GOT3 (cell line): ENCODE measurements at regions not wholly inside any gene's neighbourhood (a gene's known extent, or its start where the extent isn't known, plus 50 kb on each side); places are given as distances from the start of the nearest gene placed in this dataset.

Experiments
- DNase-seq: peaks from one replicate; lab custom pipeline; 2025; ENCODE audit warnings: mixed read lengths; lab: John Stamatoyannopoulos, UW

DNA sequence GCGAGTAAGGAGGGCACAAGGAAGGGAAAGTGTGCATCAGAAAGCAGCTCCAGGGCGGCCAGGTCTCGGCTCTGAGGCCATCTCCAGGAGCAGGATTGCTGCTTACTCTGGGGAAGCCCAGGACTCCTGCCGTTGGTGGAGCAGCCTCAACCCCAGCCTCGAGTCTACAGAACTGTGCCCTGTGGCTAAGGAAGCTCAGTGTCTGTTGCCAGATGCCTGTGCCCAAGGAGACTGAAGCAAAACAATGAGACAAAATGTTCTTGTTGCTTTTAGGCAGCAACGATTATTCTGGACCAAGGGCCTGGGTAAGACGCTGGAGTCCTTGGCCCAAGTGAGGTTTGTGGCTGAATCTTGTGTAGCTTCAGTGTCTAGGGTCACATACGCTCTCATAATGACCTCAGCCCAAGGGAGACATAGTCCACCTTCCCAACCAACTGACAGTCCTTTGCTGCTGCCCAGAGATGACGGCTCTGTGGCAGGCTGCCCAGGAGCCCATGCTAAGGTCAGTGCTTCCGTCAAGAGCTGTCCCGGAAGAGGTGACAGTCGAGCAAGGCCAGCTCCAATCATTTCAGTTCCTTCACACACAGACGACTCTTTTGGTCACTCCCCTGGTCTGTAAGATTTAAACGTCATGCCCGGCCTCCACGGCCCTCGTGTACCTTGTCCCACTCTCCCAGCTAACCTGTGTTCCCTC is 223.8 kb downstream of the TTC32 start:
- no peak for DNase-seq

DNA sequence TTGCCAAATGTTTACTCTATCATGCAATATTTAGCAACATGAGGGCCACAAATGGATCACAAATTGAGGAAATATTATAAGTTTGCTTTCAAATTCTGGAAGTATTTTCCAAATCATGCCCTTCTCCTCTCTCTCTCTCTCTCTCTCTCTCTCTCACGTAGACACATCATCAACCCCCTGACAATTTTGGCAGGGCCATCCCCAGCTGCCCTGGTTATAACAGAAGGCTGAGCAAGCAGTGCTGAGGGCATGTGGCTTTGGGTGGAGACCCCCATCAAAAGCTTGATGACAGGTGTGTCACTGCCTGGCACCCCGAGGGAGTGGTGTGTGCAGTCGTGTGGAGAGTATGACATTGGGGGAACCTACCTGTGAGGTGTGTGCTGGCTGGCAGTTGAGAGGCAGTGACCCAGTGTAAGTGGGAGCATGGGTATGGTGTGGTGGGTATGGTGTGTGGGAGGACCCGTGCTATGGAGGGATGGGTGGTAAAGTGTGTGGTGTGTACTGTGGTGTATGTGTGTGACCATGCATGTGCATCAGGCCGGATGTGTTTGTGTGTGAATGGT is 224.5 kb downstream of the TTC32 start:
- DNase-seq: no peak

DNA sequence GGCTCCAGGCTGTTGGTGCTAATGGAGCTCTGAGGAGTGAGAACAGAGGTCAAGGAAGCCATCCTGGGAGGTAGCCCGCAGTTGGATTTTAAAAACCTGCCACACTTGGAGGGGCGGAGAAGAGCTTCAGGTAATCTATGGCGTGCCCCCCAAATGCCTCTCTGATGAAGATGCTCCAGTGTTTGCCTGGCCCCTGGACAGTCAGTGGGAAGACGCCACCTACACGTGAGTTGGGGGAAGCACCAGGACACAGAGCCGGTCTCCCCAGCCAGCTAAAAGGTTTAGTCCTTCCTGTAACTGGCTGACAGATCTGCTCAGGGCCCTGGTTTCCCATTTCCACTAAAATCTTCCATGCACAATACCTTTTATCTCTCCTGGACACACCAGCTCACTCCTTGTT is 225.0 kb downstream of the TTC32 start:
- DNase-seq: no peak

DNA sequence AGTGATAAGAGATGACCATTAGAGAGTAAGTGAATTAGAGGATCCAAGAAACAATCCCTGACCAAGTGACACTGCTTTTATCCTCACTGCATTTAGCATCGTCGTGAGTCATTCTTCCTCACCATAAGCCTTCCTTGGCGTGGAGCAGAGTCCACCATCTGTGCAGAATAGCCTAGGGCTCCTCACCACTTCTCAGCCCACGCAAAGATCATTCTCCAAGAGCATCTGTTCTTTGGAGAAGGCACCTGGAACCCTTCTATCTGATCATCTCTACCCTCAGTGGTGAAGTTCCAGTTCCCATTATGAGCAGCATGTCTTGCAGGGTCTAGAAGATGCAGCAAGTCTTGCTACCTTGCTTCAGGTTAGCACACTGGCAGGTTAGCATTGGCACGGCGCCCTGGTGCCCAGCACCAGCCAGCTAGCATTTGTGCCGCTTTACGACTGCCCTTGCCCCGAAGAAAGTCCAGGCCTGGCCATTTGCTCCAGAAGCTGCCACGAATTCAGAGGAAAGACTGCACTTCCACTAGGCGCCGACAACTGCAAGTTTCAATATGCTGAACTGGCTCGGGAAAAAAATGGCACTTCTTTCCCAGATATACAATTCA is 225.8 kb downstream of the TTC32 start:
- no peak for DNase-seq

DNA sequence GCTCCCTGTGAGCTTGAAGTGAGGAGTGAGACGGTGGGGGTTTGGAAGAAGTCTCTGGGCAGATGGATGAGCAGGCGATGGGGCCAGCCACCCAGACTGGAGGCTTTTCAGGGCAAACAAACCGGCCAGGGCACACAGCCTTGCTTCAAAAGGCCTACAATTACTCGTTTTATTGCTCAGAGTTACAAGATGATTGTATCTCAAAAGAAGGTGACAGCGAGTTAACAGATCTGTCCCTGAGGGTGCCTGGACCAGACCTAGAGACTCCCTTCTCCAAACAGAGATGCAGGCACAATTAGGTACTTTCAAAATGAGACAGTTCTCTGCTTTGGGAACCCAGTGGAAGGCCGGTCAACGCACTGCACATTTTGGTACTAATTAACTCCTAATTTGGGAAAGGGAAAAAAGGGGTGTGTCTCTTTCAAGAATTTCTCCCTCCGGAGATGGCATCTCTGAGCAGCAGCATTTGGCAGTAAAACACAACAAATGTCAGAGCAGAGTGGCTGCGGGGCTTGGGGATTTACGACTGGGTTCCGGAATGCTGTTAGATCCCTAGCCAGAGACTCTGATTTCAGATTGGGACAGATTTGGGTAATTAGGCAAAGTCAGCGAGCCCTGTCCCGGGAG is 226.7 kb downstream of the TTC32 start:
- no peak for DNase-seq

DNA sequence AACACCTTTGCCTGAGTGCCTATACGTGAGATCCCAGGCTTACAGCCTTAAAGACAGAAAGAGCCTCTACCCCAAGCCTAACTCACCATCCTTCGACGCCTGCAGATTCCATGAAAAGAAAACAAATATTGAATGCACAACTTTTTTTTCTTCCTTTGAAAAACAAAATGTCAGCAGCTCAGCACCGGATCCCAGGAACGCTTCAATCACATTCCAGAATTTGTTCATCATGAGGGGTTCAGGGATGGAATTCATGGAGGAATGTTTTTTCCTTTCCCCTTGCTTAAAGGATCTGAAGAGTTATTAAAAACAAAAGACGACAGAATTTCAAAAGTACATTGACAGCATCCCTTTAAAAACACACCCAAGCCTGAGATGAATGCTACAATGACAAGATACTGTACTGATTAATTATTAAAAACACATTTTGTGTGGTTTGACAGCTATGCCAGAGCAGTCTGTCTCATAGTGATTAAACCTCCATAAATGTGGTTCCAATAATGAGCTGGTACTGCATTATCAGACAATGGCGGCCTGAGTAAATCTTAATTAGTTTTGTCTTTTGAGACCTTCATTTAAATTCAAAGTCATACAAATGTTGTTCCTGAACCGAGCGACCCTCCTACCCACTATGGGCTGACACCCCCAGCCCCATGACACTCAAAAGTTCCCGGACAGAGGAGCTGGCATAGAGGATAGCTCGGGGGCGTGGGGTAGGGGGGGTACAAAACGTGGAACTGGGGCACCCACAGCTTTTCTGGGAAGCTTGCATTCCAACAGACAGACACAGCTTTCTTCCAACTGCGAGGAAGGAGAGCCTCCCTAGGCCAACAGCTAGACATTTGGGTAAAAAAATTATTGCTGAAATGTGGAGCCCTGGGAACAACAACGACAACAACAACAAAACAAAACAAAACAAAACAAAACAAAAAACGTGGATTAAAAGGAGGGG is 227.5 kb downstream of the TTC32 start:
- no peak for DNase-seq

DNA sequence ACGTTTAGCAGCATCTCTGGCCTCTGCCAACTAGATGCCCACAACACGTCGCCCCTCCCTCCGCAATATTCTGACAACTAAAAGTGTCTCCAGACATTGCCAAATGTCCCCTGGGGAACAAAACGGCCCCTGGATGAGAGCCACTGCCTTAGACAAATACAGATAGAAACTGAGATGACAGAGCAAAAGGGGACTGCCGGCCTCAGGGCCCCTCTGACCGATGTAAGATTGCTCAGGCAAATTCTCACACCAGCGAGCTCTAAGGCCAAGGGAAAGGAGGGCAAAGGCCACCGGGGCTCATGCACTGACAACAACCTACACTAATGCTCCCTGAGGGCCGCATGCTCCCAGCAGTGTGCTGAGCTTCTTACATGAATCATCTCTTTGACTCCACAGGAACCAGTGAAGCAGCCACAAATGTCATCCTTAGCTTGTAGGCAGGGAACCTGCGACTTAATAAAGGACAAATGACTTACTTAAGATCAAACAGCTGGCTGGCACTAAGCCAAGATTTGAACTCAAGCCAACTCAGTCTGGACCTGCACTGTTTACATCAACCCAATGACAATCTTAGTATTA is 228.5 kb downstream of the TTC32 start:
- no peak for DNase-seq

DNA sequence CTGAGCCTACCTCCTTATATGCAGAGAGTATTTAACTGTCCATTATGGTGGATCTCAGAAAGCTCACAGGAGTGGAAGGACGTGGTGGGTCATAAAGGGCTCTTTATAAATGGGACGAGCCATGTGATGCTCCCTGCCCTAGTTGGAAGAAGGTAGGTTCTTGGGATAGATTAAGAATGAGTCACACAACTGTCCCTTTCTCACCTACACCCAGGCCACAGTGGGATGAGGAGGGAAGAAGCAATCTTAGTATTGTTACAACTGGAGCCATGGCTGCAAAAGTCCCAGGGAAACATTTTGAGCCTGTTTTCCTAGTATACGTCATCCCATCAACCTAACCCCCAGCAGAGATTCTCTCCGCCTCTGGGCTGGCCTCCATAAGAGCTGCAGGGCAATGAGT is 229.9 kb downstream of the TTC32 start:
- no peak for DNase-seq

DNA sequence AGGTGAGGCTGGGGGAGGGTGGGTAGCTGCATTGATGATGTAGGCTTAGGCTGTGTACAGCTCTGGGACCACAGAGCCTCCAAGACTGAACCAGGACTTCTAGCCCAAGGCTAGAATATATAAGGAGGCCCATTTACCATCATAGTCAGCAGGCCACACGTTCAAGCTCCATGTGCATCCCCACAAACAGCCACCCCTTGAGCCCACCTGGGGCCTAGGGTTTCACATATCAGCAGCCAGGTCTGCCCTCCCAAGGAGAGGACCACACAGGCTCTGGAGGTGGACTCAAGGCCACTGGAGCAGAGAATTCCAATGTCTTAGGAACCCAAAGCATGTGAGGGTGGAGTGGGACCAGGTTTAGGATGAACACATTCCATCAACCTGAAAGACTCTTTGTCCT is 230.5 kb downstream of the TTC32 start:
- no peak for DNase-seq

DNA sequence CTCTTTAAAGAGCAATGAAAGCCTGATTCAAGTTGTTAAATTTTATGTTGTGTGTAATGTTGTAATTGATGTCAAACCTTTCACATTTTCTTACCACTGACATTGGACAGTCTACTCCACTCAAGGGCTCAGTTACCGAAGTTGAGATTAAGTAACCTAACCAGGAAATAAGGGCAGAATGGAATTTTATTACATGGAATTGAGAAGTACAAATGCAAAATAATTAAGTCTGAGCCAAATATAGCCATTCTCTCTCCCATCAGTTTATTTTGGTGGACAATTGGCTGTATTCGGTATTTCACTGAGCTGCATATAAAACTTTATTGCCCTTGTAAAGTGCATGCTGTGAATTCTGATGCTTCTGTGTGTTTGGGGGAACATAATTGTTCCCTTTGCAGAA is 231.5 kb downstream of the TTC32 start:
- no peak for DNase-seq

DNA sequence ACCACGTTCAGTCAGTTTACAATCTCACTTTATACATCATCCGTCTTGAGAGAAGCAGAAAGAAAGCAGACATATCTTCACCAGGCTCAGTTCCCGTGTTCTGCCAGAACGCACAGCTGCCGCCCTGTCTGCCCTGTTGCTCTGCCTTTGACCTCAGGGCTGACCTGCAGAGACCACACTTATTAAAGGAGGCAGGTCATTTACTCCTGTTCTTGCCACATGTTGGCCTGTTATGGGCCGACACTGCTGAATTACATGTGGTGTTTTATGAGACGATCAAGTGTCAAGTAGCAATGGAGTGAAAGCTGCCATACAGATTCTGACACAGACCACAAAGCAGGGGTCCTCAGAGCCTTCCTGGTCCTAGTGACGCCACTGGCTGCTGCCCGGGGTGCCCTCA is 232.2 kb downstream of the TTC32 start:
- no peak for DNase-seq

DNA sequence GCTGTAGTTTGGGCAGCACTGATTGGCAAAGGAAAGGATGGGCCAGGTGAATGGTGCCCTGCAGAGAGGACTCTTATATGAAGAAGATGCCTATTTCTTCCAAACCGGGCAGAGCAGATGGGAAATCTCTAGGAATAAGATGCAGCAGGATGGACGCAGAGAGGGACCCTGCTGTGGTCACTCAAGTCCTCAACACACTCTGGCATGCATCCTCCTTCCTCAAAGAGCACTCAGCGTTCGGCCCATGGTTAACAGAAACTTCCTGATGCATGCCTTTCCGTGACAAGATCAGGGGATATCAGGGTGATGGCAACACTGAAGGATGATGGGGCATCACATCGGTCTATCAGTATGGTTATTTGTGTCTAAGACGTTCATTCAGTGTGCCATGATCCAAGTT is 232.7 kb downstream of the TTC32 start:
- no peak for DNase-seq

DNA sequence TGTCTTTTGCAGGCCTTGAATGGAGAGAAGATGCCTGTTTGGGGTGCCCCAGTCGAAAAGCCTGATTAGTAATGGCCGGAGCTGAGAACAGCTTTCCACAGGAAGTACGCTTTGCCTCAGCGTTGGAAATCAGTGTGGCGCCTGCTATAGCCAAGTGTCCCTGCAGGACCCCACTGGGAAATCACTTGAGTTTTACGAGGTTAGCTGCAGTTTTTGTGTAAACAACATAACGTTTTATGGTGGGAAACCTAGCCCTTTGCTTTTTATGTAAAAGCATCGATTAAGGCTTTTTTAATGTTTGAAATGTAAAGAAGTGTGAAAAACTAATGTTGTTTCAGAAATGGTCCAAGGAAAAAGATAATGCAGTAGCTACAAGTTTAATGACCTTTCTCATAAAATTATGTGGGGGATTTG is 234.2 kb downstream of the TTC32 start:
- no peak for DNase-seq

DNA sequence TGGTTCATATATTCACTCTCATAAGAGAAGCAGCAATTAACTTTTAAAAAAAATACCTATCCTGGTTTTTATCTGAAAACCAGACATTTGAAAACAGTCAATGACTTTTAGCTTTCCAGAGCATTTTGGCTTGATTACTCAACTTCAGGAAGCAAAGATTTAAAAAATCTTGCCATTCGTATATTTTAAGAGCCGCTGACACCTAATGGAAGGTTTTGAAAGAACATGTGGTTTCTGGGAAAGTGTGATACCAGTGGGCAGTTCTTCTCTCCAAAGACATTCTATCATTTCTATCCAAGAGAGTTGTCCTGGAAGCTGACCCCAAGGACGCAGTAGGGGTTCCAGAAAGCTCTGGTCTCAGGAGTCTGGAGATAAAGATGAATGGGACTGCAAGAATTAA is 234.7 kb downstream of the TTC32 start:
- DNase-seq: no peak

DNA sequence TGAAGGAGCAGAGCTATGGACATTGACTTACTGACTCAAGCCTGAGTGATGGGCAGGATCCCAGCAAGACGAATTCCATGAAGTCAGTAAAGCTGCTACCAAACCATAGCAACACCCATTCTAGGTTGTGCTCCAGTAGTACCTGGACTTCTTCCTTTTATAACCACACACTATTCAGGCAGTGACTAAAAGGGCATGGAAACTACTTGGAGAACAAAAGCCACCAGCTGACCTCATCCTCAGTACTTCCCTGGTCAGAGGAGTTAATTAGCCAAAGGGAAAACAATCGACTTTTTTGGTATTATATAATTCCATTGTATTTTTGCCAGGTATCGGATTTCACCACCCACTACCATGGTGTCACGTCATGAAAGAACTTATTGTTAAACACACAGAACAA is 237.1 kb downstream of the TTC32 start:
- DNase-seq: no peak

DNA sequence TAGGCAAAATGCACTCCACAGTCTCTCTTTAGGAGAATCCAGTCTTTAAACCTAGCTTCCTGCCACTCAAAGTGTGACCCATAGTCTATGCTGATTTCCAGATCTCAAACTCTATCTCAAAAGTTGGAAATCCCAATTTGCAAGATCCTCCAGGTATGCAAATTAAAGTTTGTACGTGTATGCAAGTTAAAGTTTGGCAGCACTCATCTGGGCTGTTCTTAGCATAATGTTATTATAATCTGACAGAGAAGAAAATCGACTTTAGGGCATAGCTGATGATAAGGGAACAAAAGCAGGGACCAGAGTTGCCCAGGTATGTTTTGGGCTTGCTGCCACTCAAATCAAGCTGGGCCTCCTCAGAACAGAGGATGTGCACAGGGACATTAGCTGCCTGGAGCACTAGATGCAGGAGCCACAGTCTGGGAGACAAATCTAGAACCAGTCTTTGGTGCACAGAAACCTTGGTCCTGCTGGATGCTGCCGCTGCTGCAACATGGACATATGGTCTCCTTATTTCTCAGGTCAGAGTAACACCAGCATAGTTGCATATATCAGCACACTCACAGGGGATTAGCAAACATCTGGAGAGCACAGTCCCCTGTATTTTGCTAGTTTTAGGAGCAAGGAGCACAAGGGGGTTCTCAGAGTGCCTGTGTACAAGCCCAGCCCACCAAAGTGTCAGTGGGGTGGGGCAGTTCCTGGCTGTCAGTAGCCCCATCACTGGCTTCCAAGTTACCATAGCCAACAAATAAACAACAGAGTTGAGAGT is 242.6 kb downstream of the TTC32 start:
- no peak for DNase-seq

DNA sequence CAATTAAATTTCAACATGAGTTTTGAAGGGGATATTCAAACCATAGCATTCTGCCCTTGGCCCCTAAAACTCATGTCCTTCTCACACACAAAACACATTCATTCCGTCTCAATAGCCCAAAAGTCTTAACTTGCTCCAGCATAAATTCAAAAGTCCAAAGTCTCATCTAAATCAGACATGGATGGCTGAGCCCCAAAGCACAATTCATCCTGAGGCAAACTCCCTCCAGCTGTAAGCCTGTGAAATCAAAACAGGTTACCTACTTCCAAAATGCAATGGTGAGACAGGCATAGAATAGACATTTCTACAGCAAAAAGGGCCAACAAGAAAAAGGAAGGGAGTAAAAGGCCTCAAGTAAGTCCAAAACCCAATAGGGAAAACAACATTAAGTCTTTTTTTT is 245.8 kb downstream of the TTC32 start:
- no peak for DNase-seq

DNA sequence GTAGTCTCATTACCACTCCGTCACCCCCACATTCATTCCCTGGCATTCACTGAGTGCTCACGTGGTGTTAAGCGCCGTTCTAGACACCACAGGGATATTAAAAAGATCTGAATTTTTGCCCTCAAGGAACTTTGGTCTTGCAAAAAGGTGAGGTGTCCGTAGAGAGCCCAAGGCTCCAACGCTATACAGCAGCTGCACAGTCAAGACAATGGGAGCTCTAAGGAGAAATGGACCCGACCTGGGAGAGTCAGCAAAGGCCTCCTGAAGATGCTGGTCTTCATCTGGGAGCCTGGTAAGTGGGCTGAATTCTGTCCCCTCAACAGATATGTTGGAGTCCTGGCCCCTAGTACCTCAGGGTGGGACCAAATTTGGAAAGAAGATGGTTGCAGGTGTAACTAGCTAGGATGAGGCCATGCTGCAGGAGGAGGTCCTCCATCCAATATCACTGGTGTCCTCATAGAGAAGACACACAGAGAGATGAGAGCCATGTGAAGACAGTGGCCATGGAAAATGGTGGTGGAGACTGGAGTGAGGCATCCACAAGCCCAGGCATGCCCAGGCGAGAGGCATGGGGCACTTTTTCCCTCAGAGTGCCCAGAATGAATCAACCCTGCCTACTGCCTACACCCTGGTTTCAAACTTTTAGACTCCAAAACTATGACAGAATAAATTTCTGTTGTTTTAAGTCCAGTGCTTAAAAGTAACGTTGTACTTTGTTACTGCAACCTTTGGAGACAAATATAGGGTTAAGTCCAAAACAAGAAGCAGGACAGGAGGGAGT is 247.3 kb downstream of the TTC32 start:
- no peak for DNase-seq

DNA sequence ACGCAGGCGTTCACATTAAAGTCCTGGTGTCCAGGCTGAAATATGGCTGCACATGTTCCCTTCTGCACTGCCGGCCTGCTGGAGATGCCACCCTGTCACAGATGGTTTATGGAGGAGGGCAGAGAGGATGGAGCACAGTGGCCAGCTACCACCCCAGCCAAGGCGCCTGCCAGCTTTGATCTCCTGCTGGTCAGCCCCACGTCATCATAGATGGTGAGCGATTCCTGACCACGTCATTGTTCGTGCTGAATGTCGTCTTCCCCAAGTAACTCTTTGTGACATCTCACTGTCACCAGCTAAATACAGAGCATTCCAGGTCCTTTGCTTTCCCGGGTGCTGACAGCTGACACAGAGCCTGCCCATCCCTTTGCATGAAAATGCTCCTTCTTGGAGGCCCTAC is 248.3 kb downstream of the TTC32 start:
- no peak for DNase-seq

DNA sequence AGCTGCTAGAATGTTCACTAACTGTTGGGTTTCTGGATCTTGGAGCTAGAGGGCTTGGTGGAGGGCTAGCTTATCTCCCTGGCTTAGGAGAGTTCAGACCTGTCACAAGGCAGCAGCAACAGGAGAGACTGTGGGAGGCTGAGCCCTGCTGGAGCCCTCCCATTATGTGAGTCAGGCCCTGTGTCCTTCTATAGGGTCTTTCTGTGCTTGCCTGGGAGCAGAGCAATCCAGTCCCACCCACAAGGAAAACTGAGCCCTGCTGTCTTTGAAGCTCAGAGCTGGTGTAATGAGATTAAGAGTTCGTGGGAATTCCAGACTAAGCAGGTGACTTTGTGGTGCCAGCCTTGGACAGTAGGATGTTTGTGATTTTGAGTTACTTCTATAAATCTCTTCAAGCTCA is 249.0 kb downstream of the TTC32 start:
- no peak for DNase-seq
